GM19025 (cell line): ENCODE measurements at regions not wholly inside any gene's neighbourhood (a gene's known extent, or its start where the extent isn't known, plus 50 kb on each side); places are given as distances from the start of the nearest gene placed in this dataset.

ENCODE experiments used
- ATAC-seq: cut with Tn5 transposase; IDR thresholded peaks from one replicate; pipeline ENCODE4 v1.9.1; 2021; ENCODE audit warnings: mild to moderate bottlenecking, low read depth, moderate library complexity; ENCODE audit not compliant: unreplicated experiment

DNA sequence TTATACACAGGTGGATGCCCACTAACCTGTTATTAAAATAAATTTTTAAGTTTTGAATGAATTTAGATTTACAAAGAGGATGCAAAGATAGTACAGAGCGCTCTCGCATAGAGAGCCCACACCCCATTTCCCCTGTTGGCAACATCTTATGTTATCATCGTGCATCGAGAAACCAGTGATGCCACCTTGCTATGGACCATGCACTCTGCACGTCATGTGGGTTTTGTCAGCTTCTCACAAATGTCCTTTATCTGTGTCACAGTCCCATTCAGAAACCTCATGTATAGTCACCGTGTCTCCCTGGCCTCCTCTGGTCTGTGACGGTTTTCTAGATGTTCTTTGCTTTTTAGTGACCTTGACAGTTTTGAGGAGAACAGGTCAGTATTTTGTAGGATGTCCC is 60.0 kb downstream of the ING1 start:
- ATAC-seq: no peak

DNA sequence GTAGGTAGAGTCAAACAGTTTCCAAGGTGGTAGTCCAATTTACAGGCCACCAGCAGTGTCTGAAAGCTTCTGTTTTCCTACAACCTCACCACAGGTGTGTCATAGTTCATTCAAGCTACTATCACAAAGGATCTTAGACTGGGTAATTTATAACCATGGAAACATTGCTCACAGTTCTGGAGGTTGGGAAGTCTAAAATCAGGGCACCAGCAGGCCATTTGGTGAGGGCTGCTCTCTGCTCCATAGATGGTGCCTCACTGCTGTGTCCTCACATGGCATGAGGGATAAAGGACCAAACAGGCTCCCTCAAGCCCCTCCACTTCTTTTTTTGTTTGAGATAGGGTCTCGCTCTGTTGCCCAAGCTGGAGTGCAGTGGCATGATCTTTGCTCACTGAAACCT is 60.6 kb downstream of the ING1 start:
- no peak for ATAC-seq

DNA sequence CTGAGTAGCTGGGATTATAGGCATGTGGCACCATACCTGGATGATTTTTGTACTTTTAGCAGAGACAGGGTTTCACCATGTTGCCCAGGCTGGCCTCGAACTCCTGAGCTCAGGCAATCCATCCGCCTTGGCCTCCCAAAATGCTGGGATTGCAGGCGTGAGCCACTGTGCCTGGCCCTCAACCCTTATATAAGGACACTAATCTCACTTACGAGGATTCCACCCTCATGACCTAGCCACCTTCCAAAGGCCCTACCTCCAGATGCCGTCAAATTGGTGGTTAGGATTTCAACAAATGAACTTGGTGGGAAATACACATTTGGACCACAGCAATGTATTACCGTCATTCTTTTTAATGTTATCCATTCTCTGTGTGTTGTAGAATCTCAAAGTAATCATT is 61.0 kb downstream of the ING1 start:
- ATAC-seq: no peak

GRCh38 chr13:110775576-110775975 is 62.1 kb downstream of the ING1 start:
- ATAC-seq: no peak

GRCh38 chr13:110777251-110777820 is 63.8 kb downstream of the ING1 start:
- ATAC-seq: no peak

- ATAC-seq: no peak
These were observed 65.5 kb downstream of the ING1 start for GRCh38 chr13:110779022-110779421.

DNA sequence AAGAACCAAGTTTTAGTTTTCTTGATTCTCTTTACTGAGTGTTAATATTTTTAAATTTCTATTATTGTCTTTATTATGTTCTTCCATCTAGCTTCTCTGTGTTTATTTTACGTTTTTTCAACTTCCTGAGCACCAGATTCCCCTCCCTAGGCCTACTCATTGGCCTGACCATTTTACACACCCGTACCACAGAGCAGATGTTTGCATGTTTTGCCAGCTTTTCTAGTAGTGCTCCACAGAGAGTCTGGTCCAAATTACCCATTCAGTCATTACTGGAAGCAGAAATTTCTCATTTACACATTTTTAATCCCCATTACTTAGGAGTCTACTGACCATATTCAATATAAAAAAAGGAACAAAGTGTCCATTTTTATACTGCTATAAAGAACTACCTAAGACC is 66.9 kb downstream of the ING1 start:
- no peak for ATAC-seq

DNA sequence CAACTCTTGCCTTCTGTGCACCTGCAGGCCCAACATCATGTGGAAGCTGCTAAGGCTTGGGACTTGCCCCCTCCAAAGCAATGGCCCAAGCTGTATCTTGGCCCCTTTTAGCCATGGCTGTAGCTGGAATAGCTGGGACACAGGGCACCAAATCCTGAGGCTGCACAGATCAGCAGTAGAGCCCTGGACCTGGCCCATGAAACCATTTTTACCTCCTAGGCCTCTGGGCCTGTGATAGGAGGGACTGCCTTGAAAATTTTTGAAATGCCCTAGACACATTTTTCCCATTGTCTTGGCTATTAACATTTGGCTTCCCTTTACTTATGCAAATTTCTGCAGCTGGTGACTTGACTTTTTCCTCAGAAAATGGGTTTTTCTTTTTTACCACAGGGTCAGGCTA is 68.7 kb downstream of the ING1 start:
- no peak for ATAC-seq

- ATAC-seq: no peak
These were observed 71.2 kb downstream of the ING1 start for GRCh38 chr13:110784704-110785103.

- no peak for ATAC-seq
These were observed 75.3 kb downstream of the ING1 start for GRCh38 chr13:110788778-110789177.

- ATAC-seq: no peak
These were observed 76.4 kb downstream of the ING1 start for GRCh38 chr13:110789871-110790270.

GRCh38 chr13:110790371-110790770 is 76.9 kb downstream of the ING1 start:
- no peak for ATAC-seq

DNA sequence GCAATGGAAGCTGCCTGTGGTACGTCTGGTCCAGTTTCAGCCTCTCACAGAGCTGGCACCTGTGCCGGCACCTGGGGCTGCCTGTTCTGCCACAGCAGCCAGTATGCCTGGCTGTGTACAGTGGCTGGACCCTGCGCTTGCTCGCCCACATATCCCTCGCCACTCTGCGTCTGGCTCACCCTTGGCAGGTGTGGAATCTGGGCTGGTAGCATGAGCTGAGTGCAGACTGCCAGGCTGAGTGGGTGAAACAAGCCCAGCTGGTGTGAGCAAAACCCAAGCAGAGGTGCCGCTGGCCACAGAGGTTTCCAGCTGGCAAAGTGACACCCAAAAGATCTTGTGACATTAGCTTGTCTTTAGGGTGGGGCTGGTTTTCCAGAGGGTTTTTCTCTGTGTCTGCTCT is 80.7 kb downstream of the ING1 start:
- ATAC-seq: no peak

DNA sequence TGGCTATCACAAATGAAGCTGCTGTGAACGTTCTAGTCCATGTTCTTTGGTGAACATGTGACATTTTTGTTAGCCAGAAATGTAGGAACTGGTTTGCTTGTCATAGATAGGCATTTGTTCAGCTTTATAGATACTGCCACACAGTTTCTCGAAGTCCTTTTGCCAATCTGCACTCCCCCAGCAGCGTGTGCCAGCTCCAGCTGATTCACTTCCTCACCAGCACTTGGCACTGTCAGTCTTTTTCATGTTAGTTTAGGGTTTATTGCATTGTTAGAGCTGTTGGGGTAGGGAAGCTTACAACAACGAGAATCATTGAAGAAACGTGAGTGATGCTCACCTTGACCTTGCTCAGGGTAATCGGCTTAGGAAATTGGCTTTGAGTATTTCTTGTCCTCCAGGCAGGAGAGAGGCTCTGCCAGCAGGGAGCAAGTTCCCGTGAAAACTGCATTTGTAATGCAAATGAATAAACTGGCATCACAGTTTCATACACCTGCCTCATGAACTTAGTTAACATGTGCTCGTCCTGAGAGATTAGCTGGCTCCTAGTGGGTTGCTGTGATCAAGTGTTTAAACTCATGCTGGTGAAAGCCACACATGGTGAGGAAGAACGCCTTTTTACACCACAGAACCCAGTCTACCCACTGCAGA is 83.9 kb downstream of the ING1 start:
- no peak for ATAC-seq

- no peak for ATAC-seq
These were observed 84.8 kb downstream of the ING1 start for GRCh38 chr13:110798081-110798994.

- no peak for ATAC-seq
These were observed 86.0 kb downstream of the ING1 start for GRCh38 chr13:110799246-110800236.

- no peak for ATAC-seq
These were observed 87.5 kb downstream of the ING1 start for GRCh38 chr13:110801044-110801443.

GRCh38 chr13:110802260-110802659 is 88.8 kb downstream of the ING1 start:
- ATAC-seq: no peak

- ATAC-seq: no peak
These were observed 93.1 kb downstream of the ING1 start for GRCh38 chr13:110806636-110807035.

DNA sequence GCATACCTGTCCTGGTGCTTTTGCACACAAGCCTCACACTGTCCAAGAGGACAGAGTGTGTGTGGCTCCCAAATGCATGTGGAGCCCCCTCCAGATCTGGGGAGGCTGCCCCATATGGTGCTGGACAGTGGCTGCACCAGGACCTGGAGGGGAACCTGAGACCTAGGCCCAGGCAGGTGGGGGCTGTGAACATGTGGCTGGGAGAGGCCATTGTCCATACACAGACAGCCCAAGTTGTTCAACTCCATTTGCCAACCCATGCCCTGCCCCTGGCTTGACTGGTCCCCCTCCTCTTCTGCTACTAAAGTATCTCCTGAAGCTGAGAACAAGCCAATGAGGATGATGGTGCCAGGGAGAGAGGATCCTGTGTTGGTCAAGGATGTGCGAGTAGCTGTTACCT is 94.0 kb downstream of the ING1 start:
- ATAC-seq: no peak
